Hepatocyte (in vitro differentiated cells): ENCODE measurements at regions not wholly inside any gene's neighbourhood (a gene's known extent, or its start where the extent isn't known, plus 50 kb on each side); places are given as distances from the start of the nearest gene placed in this dataset.
"Not testable (repeated sequence)": the region's sequence is repeated elsewhere in the genome, so short reads cannot be mapped to it uniquely, and the experiment has no call there.

Source experiments
- DNase-seq: peaks from one replicate; pipeline ENCODE4 v3.0.0-alpha.2; 2016; ENCODE audit warnings: low spot score
- H2AFZ ChIP-seq: fragments of 200-600 bp; sonication (generic); 2 replicates; pipeline ENCODE4 v1.6.0; 2016; ENCODE audit warnings: antibody characterized with exemption, mild to moderate bottlenecking
- H3K27ac ChIP-seq: fragments of 200-600 bp; sonication (generic); 2 replicates; pipeline ENCODE4 v1.5.1; 2016; ENCODE audit warnings: mild to moderate bottlenecking
- H3K27me3 ChIP-seq: fragments of 200-600 bp; sonication (generic); 2 replicates; pipeline ENCODE4 v1.6.1; 2016
- H3K36me3 ChIP-seq: fragments of 200-600 bp; sonication (generic); replicated peaks from 2 replicates; pipeline ENCODE4 v1.5.1; 2016; ENCODE audit warnings: low read depth; ENCODE audit not compliant: insufficient read depth
- H3K4me1 ChIP-seq: fragments of 200-600 bp; sonication (generic); 2 replicates; pipeline ENCODE4 v1.5.1; 2016; ENCODE audit warnings: mild to moderate bottlenecking, moderate library complexity; ENCODE audit not compliant: insufficient read depth
- H3K4me2 ChIP-seq: fragments of 200-600 bp; sonication (generic); 2 replicates; pipeline ENCODE4 v1.6.0; 2016
- H3K4me3 ChIP-seq: fragments of 200-600 bp; sonication (generic); 2 replicates; pipeline ENCODE4 v1.5.1; 2016; ENCODE audit warnings: mild to moderate bottlenecking
- H3K79me2 ChIP-seq: fragments of 200-600 bp; sonication (generic); 2 replicates; pipeline ENCODE4 v1.6.0; 2017; ENCODE audit warnings: mild to moderate bottlenecking
- H3K9me2 ChIP-seq: fragments of 200-600 bp; sonication (generic); replicated peaks from 2 replicates; pipeline ENCODE4 v1.6.0; 2017; ENCODE audit warnings: mild to moderate bottlenecking; ENCODE audit not compliant: insufficient read depth
- H3K9me3 ChIP-seq: fragments of 200-600 bp; sonication (generic); 2 replicates; pipeline ENCODE4 v1.5.1; 2016; ENCODE audit warnings: low read depth, mild to moderate bottlenecking
- H4K20me1 ChIP-seq: fragments of 200-600 bp; sonication (generic); 2 replicates; pipeline ENCODE4 v1.6.0; 2016; ENCODE audit warnings: mild to moderate bottlenecking; ENCODE audit not compliant: insufficient read depth, poor library complexity, severe bottlenecking
- CTCF ChIP-seq: fragments of 200-600 bp; sonication (generic); IDR thresholded peaks from 2 replicates; pipeline ENCODE4 v1.5.1; 2016; ENCODE audit warnings: antibody characterized with exemption, mild to moderate bottlenecking; ENCODE audit not compliant: poor library complexity
- EZH2 ChIP-seq: fragments of 200-600 bp; sonication (generic); IDR thresholded peaks from 2 replicates; pipeline ENCODE4 v1.6.1; 2016; ENCODE audit warnings: antibody characterized with exemption, mild to moderate bottlenecking, borderline replicate concordance
- EZH2phosphoT487 ChIP-seq: fragments of 200-600 bp; sonication (generic); IDR thresholded peaks from one replicate; pipeline ENCODE4 v1.6.1; 2018; ENCODE audit warnings: antibody characterized with exemption, mild to moderate bottlenecking, low read depth, moderate library complexity; ENCODE audit not compliant: unreplicated experiment, severe bottlenecking
- WGBS: methylation state at CpG from one replicate; pipeline ENCODE4 v1.1.6; 2016; ENCODE audit warnings: low lambda C conversion rate; ENCODE audit errors: missing lambda C conversion rate; 5-methylcytosine and 5-hydroxymethylcytosine counted together

- no peak overlapping the region for H3K4me3 ChIP-seq
- H3K9me2 ChIP-seq: no peaks in the 10 kb centered on the region
- H3K27me3 ChIP-seq: no peaks in the 10 kb centered on the region
- H3K27ac ChIP-seq: no peak overlapping the region
- H2AFZ ChIP-seq: no peak overlapping the region
- no peaks in the 10 kb centered on the region for H3K36me3 ChIP-seq
- no peak for DNase-seq
- no peaks in the 10 kb centered on the region for H4K20me1 ChIP-seq
- H3K4me1 ChIP-seq: no peaks in the 10 kb centered on the region
- H3K4me2 ChIP-seq: no peak overlapping the region
- TF ChIP-seq EZH2 (no peak), EZH2phosphoT487 (no peak), CTCF (no peak)
- 92% methylated on average over 7 of the region's 7 CpGs for WGBS
- no peaks in the 10 kb centered on the region for H3K9me3 ChIP-seq
- no peaks in the 10 kb centered on the region for H3K79me2 ChIP-seq
Observed at GRCh38 chr10:46098386-46098785, 52.3 kb upstream of the MSMB start.

GRCh38 chr10:46098925-46099324, 52.9 kb upstream of the MSMB start:
- 80% methylated on average over 4 of the region's 4 CpGs for WGBS
- H3K9me3 ChIP-seq, H3K4me1 ChIP-seq, H3K27me3 ChIP-seq, H3K36me3 ChIP-seq, H4K20me1 ChIP-seq, DNase-seq, H2AFZ ChIP-seq, H3K4me3 ChIP-seq, H3K79me2 ChIP-seq, H3K9me2 ChIP-seq, H3K4me2 ChIP-seq, H3K27ac ChIP-seq: not testable (repeated sequence)

- Histone ChIP-seq H3K9me2 (no peaks in the 10 kb centered on the region), H3K9me3 (no peaks in the 10 kb centered on the region), H2AFZ (no peak overlapping the region), H4K20me1 (no peaks in the 10 kb centered on the region), H3K27ac (no peak overlapping the region), H3K4me3 (no peak overlapping the region), H3K79me2 (no peaks in the 10 kb centered on the region), H3K27me3 (peaks cover 6% of the 10 kb centered on the region), H3K4me2 (no peak overlapping the region), H3K36me3 (no peaks in the 10 kb centered on the region), H3K4me1 (peaks cover 7% of the 10 kb centered on the region)
- no peak for DNase-seq
- WGBS: 71% methylated on average over 4 of the region's 4 CpGs
- TF ChIP-seq CTCF: no peak
- no peak for TF ChIP-seq EZH2
- no peak for TF ChIP-seq EZH2phosphoT487
Observed at GRCh38 chr10:46104071-46104585, 58.1 kb upstream of the MSMB start.

- H4K20me1 ChIP-seq, H3K9me3 ChIP-seq, DNase-seq, H3K79me2 ChIP-seq, H3K9me2 ChIP-seq, H3K4me3 ChIP-seq, H3K27ac ChIP-seq, H3K4me1 ChIP-seq, H3K27me3 ChIP-seq, H3K36me3 ChIP-seq, H2AFZ ChIP-seq: not testable (repeated sequence)
- WGBS: 71% methylated on average over 9 of the region's 9 CpGs
- H3K4me2 ChIP-seq: peak overlapping the region; percentile 85
Observed at GRCh38 chr10:46105416-46105815, 59.3 kb upstream of the MSMB start.

GRCh38 chr10:46105856-46106409, 59.9 kb upstream of the MSMB start:
- DNase-seq, H3K36me3 ChIP-seq, H3K9me2 ChIP-seq, H3K9me3 ChIP-seq, H3K79me2 ChIP-seq, H3K4me1 ChIP-seq, H3K27me3 ChIP-seq, H4K20me1 ChIP-seq, H3K27ac ChIP-seq: not testable (repeated sequence)
- peak overlapping the region; percentile 34 for H2AFZ ChIP-seq
- WGBS: 0% methylated on average over 1 of the region's 32 CpGs
- peak overlapping the region; percentile 37 for H3K4me3 ChIP-seq
- peak overlapping the region; percentile 85 for H3K4me2 ChIP-seq
